Left lobe of liver (tissue), 2 donors: ENCODE measurements at regions not wholly inside any gene's neighbourhood (a gene's known extent, or its start where the extent isn't known, plus 50 kb on each side); places are given as distances from the start of the nearest gene placed in this dataset.
"Not testable (repeated sequence)": the region's sequence is repeated elsewhere in the genome, so short reads cannot be mapped to it uniquely, and the experiment has no call there.

Source experiments
- ATAC-seq: fragments of 200-7000 bp; cut with Tn5 transposase; one replicate; pipeline ENCODE4 v1.9.1; 2020; ENCODE audit warnings: mild to moderate bottlenecking, moderate library complexity
- DNase-seq: peaks from one replicate; pipeline ENCODE4 v3.0.0-alpha.2; 2020; ENCODE audit warnings: low spot score
- donor health status: DM: no; HTN: no; CAD: no; lungs with moderate emphysema.
- donor health status: DM: no; HTN: yes; CAD: no.

DNA sequence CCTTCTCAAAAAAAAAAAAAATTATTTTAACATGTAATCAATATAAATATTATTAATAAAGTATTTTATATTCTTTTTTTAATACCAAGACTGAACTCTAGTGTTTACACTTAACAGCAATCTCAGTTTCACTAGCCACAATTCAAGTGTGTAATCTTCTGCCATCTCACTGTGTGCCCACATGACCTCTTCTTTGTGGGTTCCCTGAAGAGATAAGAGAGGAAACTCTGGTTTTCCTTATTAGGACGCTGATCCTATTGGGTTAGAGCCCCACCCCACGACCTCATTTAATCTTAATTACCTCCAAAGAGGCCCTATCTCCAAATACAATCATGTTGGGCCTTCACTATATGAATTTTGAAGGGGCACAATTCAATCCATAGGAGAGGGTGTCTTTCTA, 177.6 kb downstream of the STK31 start:
- ATAC-seq (no peak), DNase-seq (no peak)

- ATAC-seq = no peak
Measured at GRCh38 chr7:23888958-23889357, 178.9 kb downstream of the STK31 start.

DNA sequence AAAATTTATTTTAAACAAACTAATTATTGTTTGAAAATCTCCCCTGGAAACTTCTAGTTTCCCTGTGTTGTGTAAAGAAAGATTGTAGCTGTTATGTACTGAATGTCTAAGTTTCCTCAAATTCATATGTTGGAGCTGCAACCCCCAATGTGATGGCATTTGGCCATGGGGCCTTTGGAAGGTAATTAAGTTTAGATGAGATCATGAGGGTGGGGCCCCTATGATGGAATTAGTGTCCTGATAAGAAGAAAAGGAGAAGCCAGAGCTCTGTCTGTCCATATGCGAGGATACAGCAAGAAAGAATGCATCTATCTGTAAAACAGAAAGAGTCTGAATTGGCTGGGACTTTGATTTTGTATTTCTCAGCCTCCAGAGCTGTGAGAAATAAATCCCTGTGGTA, 179.5 kb downstream of the STK31 start:
- no peak for DNase-seq
- ATAC-seq = no peak

More at GRCh38 chr7:23888958-23889357, 178.9 kb downstream of the STK31 start:
- DNase-seq = no peak

- no peak for ATAC-seq
- no peak for DNase-seq
Measured at GRCh38 chr7:23892019-23892418, 182.0 kb downstream of the STK31 start.

GRCh38 chr7:23893176-23893941, 183.3 kb downstream of the STK31 start:
- DNase-seq (no peak), ATAC-seq (no peak)

- ATAC-seq (no peak), DNase-seq (no peak)
Measured at GRCh38 chr7:23893942-23894891, 184.2 kb downstream of the STK31 start.

- DNase-seq = no peak
- no peak for ATAC-seq
Measured at GRCh38 chr7:23894892-23895569, 185.0 kb downstream of the STK31 start.

DNA sequence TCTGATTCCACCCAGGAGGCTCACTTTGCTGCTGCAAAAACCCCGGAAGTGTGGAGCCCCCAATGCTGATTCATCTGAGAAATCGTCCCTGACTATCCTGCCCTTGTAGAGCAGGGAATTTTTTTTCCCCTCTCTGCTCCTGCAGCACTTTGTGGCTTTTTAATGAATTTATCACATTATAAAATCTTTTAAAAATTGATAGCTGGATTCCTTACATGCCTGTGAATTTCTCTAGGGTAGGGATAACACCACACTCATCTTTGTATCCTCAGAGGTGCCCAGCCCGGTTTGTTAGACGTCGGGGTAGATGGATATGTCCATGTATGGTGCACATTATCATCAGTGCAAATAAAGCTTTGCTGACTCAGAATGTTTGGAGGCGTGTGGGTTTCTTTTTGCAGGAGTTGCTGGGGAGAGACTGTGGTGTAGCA, 185.7 kb downstream of the STK31 start:
- DNase-seq (no peak), ATAC-seq (no peak)

DNA sequence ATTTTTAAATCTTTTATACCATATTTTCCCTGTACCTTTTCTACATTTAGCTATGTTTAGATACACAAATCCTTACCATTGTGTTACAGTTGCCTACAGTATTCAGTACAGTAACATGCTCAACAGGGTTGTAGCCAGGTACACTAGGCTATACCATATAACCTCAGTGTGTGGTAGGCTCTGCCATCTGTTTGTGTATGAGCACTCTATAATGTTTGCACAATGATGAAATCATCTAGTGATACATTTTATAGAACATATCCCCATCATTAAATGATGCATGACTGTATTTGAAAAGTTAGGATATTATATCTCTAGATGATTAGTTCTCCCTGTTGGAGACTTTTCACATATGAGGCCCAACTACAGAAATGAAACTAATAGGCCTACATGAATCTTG, 188.6 kb downstream of the STK31 start:
- DNase-seq (no peak), ATAC-seq (no peak)

- DNase-seq, ATAC-seq: not testable (repeated sequence)
Measured at GRCh38 chr7:23904901-23905300, 194.9 kb downstream of the STK31 start.

- ATAC-seq (no peak), DNase-seq (no peak)
Measured at GRCh38 chr7:23907012-23907411, 197.0 kb downstream of the STK31 start.

DNA sequence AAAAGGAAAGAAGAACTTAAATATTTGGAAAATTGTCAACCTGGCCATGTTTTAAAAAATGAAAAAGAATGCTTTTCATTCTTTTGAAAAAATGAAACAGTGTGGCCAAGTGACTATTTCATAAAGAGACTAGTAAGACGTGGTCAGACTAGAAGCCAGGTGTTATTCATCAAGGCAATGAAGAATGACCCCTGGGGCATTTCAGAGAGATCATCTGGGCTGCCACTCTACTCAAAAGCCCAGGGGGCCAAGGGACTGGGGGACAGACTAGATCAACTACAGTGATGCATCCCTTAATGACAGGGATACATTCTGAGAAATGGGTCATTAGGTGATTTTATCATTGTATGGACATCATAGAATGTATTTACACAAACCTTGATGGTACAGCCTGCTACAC, 199.4 kb downstream of the STK31 start:
- DNase-seq = no peak
- no peak for ATAC-seq

- DNase-seq (no peak), ATAC-seq (no peak)
Measured at GRCh38 chr7:23912065-23912464, 202.0 kb downstream of the STK31 start.

DNA sequence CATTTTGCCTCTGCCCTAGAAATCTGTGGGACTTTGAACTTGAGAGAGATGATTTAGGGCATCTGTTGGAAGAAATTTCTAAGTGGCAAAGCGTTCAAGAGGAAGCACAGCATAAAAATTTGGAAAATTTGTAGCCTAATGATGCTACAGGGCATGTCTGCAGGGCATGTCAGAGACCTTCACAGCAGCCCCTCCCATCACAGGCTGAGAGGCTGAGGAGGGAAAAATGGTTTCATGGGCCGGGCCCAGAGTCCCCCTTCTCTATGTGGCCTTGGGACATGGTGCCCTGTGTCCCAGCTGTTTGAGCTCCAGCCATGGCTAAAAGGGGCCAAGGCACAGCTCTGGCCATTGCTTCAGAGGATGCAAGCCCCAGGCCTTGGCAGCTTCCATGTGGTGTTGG, 203.0 kb downstream of the STK31 start:
- ATAC-seq (no peak), DNase-seq (no peak)

GRCh38 chr7:23915236-23915635, 205.2 kb downstream of the STK31 start:
- ATAC-seq (no peak), DNase-seq (no peak)

GRCh38 chr7:23918286-23918685, 208.3 kb downstream of the STK31 start:
- DNase-seq (no peak), ATAC-seq (no peak)

DNA sequence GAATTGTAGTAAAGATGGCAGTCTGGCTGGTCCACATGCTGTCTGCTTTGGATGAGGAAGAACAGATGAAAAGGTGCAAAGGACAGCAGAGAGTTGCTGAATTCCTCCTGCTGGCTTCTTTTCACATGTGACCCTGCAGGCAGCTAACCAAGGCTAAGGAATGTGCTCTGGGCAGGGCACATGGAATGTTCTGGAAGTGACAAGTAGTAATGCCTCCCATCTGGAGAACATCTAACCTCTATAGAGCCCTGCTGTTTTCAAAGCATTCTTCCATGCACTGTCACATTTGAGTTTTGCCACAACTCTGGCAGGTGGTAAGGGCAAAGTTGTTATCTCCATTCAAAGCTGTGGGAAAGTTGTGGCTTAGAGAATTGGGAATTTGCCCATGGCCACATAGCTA, 208.8 kb downstream of the STK31 start:
- DNase-seq (no peak), ATAC-seq (no peak)

DNA sequence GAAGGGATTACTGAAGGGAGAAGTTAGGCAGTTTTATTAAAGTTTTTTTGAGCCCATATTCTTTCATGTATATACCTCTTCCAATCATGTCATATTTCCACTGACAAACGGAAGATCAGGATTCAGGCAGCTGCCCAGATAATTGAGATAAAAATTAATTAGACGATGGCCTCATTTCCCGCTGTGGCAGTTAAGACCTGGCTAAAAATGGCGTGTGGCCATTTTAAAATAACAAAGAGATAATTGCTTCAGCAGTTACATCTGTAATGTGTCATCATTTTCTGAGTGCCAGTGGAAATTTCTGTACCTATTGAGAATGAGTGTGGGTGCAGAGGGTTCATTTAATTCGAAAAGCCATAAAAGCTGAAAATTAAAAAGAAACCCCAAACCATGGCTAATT, 215.1 kb downstream of the STK31 start:
- no peak for ATAC-seq
- DNase-seq = no peak

DNA sequence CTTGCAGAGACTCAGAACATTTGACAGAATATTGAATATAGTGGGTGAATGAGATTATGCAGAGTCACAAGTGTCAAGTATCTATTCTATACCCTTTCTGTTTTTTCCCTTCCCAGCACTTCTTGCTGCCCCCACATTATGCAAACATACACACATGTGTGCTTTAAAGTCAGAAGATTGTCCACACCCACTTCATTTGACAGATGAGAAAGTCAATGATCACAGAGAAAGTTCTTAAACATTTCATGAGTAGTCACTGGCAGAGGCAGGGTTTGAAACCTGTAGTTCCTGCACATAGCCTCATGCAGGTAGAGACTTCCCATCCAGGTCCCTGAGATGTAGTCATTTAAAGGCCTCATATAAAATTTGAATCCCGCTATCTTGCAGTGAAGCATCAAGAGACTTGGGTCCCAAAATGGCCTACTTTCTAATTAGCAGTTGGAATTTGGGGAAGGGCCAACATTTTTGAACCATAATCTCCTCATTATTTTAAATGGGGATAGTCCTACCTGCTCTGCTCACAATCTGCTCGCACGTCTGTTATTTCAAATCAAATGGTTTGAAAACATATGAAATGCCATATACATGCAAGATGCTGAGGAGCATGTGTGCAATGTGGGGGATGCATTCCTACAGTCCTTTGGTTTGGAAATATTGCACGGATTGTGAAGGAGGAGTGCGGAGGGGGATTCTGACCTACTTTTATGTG, 217.8 kb downstream of the STK31 start:
- ATAC-seq = no peak
- DNase-seq = no peak

DNA sequence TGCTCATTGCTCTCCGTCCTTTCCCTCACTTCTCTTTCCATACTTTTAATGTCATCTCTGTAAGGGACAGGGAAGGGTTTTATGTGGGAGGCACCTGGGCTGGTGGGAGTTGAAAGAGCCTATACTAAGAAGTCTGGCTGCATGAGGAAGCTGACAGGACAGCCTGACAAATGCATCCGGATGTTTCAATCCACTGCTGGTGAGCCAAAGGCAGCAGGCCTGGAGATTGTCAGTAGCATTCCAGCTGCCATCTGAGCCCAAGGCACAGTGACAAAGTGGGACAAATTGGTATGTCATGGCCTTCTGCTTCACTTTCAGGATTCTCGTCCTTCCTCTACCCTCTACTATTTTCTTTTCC, 218.4 kb downstream of the STK31 start:
- ATAC-seq (no peak), DNase-seq (no peak)

DNA sequence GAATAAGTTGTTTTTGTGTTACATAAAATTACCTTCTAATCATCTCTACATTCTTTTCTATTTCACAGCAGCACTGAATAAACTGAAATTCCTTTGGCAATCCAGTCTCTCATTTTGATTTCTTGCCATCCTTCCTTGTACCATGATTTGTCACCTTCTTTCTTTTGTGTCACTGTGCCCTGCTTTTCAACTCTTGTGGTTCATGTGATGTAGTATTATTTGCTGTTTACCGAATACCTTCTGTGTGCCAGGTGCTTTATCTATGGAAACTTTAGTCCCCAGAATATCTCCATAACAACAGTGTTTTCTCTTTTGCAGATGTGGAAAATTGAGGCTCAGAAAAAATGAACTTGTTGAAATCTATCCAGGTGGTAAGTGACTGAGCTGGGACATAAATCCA, 220.3 kb downstream of the STK31 start:
- DNase-seq = no peak
- no peak for ATAC-seq
